ENCODE measurements at regions not wholly inside any gene's neighbourhood (a gene's known extent, or its start where the extent isn't known, plus 50 kb on each side); places are given as distances from the start of the nearest gene placed in this dataset.

- no peak for ATAC-seq
- DNase-seq (ENCODE audit: missing footprints) = no peak
- intact Hi-C loops (cut with DNase I) = no loop called here
These were observed 531.1 kb upstream of the ADAMTS5 start for GRCh38 chr21:27498025-27498424.

DNA sequence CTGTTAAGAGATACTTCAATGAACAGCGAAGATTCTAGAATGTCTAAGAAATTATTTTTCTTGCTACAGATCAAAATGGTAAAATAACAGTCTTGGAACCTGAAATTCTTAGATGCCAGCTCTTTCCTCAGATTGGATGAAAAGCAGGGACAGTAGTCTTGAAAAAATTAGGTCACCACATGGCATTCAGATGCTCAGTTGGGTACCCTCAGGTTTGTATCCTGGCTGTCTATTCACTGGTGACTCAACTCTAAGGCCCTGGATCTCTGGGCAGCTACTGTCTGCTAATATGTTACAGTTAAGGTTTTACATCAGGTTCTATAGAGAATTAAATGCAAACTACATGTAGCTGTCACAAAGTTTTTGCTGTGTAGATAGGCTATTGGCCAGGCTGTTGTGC is 528.9 kb upstream of the ADAMTS5 start:
- intact Hi-C loops (cut with DNase I) = no loop called here
- no peak for ATAC-seq
- DNase-seq (ENCODE audit: missing footprints) = no peak

DNA sequence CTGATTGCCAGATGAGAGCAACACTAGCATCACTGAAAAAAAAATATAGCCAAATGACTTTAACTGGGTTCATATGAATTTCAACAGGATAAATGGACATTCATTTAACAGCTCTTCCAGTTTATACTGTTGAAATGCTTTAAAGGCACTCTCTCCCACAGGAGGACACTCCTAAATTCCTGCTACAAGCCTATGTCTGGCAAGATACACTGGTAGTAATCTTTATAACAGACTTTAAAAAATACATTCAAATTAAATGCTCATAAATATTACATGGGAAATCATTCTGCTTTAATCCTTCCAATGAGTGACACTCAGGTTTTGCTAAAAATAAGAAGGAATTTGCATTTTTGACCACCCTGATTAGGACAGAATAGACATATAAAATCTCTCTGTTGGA is 526.7 kb upstream of the ADAMTS5 start:
- intact Hi-C loops (cut with DNase I) = no loop called here
- DNase-seq (ENCODE audit: missing footprints) = no peak
- ATAC-seq = no peak

DNA sequence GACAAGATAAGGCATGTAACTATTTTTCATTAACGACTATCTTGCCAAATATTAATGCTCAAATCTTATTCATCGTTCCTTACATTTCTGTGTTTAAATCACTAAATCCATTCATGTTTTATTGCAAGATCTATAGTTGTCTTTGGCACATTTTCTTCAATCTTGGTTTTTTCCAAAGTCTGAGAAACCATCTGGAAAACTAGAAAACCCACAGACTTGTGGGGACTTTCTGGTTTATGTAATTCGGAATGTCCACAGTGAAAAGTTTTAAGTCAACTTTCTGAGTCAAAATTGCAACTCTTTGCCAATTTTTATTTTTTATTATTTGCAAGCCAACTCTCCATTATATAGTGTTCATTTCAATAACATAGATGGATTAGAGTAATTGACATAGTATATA is 520.8 kb upstream of the ADAMTS5 start:
- DNase-seq (ENCODE audit: missing footprints) = no peak
- intact Hi-C loops (cut with DNase I) = no loop called here
- ATAC-seq = no peak

GRCh38 chr21:27480841-27481261 is 514.0 kb upstream of the ADAMTS5 start:
- ATAC-seq (no peak), DNase-seq (ENCODE audit: missing footprints) (no peak)
- intact Hi-C loops (cut with DNase I) = no loop called here

DNA sequence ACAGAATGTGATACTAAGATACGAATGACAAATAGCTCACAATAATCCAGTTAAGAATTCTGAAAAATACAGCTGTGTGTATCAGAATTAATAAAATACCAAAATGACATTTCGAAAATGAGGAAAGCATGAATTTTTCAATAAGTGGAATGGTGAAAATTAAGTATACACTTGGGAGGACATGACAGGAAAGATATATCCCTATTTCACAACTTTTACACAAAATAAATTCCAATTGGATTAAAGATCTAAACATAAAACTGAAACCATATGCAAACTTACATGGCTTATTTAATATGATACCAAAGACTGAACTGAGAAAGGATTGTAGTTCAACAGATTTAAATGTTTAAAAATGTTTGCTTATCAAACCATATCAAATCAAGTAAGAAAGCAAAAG is 510.4 kb upstream of the ADAMTS5 start:
- ATAC-seq (no peak), DNase-seq (ENCODE audit: missing footprints) (no peak)
- intact Hi-C loops (cut with DNase I) = loop anchor here (10.0 kb wide), 1 partner anchor 102 kb away; no protein-coding TSS in a partner anchor

DNA sequence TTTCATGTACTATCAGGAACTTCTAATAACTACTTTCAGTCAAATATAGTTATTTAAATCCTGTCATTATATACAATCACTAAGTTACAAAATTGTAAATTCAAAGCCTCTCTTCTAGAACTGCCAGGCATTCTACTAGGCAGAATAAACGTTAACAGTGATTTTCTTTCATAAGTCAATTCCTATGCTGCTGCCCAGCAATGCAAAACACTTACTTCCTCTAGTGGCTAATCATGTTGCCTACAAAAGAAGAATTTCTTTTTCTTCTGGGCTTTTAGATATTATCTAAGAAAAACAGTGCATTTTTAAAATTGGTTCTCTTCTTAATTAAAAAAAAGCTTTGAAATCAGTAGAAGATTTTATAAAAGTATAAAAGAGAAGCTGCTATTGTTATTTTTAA is 509.8 kb upstream of the ADAMTS5 start:
- ATAC-seq = no peak
- no peak for DNase-seq (ENCODE audit: missing footprints)
- intact Hi-C loops (cut with DNase I) = loop anchor here (10.0 kb wide), 1 partner anchor 102 kb away; no protein-coding TSS in a partner anchor

- ATAC-seq (peak; percentile 79), DNase-seq (ENCODE audit: missing footprints) (no peak)
- intact Hi-C loops (cut with DNase I) = loop anchor here (10.0 kb wide), 1 partner anchor 101 kb away; no protein-coding TSS in a partner anchor
These were observed 508.6 kb upstream of the ADAMTS5 start for GRCh38 chr21:27475363-27475955.

GRCh38 chr21:27467366-27467765 is 500.5 kb upstream of the ADAMTS5 start:
- no peak for ATAC-seq
- intact Hi-C loops (cut with DNase I) = no loop called here

DNA sequence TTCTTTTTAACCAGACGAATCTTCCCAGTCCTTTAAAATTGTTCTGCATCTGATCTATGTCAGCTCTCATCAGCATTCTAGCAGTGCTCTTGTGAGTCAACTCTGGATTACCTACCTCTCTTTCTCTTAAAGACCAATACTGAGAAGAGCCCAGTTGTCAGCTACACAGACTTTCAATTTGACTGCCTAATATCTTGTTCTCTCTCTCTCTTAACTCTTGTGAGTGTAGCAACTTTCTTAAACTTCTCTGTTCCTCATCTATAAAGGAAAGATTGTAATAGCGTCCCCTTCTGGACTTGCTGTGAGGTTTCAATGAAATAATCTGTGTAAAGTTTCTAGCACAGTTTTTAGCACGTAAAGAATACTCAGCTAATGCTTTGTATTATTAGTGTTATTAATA is 499.3 kb upstream of the ADAMTS5 start:
- DNase-seq (ENCODE audit: missing footprints) = no peak
- intact Hi-C loops (cut with DNase I) = no loop called here
- no peak for ATAC-seq

More at GRCh38 chr21:27467366-27467765, 500.5 kb upstream of the ADAMTS5 start:
- no peak for DNase-seq (ENCODE audit: missing footprints)

- no peak for DNase-seq (ENCODE audit: missing footprints)
- intact Hi-C loops (cut with DNase I) = no loop called here
- ATAC-seq = no peak
These were observed 497.8 kb upstream of the ADAMTS5 start for GRCh38 chr21:27464648-27465047.

- intact Hi-C loops (cut with DNase I) = no loop called here
- no peak for ATAC-seq
- no peak for DNase-seq (ENCODE audit: missing footprints)
These were observed 495.8 kb upstream of the ADAMTS5 start for GRCh38 chr21:27462726-27463125.

- no peak for DNase-seq (ENCODE audit: missing footprints)
- no peak for ATAC-seq
- intact Hi-C loops (cut with DNase I) = no loop called here
These were observed 487.3 kb upstream of the ADAMTS5 start for GRCh38 chr21:27454234-27454633.

DNA sequence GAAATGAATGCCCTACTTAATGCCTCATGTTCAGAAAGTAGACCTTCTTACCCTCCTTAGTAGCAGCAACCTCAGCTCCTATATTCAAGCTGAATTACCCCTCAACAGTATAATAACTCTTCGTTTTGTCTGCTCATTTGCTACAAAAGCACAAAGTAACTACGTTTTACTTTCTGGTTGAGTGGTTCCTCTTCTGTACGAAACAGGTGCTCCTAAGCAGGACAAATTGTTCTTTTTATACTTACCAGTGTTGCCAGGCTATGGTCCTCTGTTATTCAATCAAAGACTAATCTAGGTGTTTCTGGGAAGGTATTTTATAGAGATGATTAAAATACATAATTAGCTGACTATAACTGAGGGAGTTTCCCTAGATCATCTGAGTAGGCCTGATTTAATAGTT is 484.2 kb upstream of the ADAMTS5 start:
- intact Hi-C loops (cut with DNase I) = no loop called here
- DNase-seq (ENCODE audit: missing footprints) (no peak), ATAC-seq (no peak)

- no peak for DNase-seq (ENCODE audit: missing footprints)
- intact Hi-C loops (cut with DNase I) = no loop called here
- no peak for ATAC-seq
These were observed 483.3 kb upstream of the ADAMTS5 start for GRCh38 chr21:27450216-27450615.

- ATAC-seq (no peak), DNase-seq (ENCODE audit: missing footprints) (no peak)
- intact Hi-C loops (cut with DNase I) = no loop called here
These were observed 482.1 kb upstream of the ADAMTS5 start for GRCh38 chr21:27448960-27449359.

GRCh38 chr21:27447843-27448242 is 481.0 kb upstream of the ADAMTS5 start:
- intact Hi-C loops (cut with DNase I) = no loop called here
- no peak for ATAC-seq
- no peak for DNase-seq (ENCODE audit: missing footprints)

DNA sequence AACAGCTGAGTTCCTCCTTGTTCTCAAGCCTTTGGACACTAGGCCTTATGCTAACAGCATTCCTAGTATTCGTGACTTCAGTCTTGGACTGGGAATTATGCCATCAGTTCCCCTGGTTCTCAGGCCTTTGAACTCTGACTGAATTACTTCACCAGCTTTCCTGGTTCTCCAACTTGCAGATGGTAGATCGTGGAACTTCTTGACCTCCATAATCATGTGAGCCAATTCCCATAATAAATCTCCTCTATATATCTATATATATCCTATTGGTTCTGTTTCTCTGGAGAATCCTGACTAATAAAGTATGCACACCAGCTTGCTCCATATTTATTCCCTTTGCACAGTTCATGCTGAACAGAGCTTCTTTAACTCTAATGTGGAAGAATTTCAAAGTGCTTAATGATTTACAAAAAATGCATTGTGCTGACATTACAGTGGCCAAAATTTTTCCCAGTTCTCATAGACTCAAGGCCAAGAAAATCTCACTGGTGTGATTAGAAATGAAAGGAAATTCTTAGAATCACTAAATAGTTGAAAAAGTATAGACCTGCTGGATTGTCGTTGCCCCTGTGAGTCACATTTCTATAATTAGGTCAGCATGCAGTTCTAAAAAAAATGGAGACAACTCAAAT is 462.9 kb upstream of the ADAMTS5 start:
- ATAC-seq (peak; percentile 76), DNase-seq (ENCODE audit: missing footprints) (no peak)
- intact Hi-C loops (cut with DNase I) = no loop called here

GRCh38 chr21:27426196-27426595 is 459.3 kb upstream of the ADAMTS5 start:
- intact Hi-C loops (cut with DNase I) = no loop called here
- no peak for ATAC-seq
- DNase-seq (ENCODE audit: missing footprints) = no peak

DNA sequence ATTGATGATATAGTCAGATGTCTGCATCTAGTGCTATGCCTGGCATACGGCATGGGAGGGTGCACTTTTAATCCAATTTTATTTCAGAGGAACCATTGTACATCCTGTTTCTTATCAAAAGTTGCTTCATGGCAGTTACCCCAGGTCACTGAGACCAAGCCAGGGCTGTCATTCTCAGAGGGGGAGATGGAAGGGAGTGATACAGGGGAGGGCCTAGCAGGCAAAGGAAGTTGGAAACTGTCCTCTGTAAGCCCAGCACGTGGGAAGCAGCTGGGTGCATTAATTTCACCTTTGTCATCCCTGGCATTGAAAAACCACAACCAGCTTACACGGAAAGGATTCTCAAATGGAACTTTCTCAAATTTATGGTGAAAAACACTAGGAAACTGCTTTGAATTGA is 458.7 kb upstream of the ADAMTS5 start:
- DNase-seq (ENCODE audit: missing footprints) (no peak), ATAC-seq (no peak)
- intact Hi-C loops (cut with DNase I) = no loop called here

DNA sequence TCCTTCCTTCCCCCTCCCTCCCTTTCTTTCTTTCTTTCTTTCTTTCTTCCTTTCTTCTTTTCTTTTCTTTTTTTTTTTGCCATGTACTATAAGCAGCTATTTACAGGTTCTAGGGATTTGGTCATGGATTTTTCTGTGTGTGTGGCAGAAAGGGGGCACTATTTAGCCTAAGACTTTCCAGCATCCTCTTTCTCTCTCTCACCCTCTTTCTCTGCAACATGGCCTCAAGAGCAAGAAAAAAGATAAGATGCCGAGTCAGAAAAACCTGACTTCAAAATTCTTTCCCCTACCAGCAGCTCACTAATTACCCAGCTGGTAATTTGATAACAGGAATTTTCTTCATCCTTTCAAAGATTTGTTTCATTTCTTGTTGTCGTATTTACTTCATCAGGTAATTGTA is 458.3 kb upstream of the ADAMTS5 start:
- no peak for DNase-seq (ENCODE audit: missing footprints)
- intact Hi-C loops (cut with DNase I) = no loop called here
- ATAC-seq = no peak
